Activated CD8-positive, alpha-beta memory T cell treated with anti-CD3 and anti-CD28 coated beads for 4 hours (primary cell): ENCODE measurements at regions not wholly inside any gene's neighbourhood (a gene's known extent, or its start where the extent isn't known, plus 50 kb on each side); places are given as distances from the start of the nearest gene placed in this dataset.

Source experiments
- DNase-seq, 2 donors: peaks; one replicate each; pipeline ENCODE4 v3.0.0-alpha.2; 2020; ENCODE audit warnings: low read depth in 2 of 2

- no peak for DNase-seq
Measured at GRCh38 chr2:146038014-146038413, 1518.1 kb upstream of the ZEB2 start.

DNA sequence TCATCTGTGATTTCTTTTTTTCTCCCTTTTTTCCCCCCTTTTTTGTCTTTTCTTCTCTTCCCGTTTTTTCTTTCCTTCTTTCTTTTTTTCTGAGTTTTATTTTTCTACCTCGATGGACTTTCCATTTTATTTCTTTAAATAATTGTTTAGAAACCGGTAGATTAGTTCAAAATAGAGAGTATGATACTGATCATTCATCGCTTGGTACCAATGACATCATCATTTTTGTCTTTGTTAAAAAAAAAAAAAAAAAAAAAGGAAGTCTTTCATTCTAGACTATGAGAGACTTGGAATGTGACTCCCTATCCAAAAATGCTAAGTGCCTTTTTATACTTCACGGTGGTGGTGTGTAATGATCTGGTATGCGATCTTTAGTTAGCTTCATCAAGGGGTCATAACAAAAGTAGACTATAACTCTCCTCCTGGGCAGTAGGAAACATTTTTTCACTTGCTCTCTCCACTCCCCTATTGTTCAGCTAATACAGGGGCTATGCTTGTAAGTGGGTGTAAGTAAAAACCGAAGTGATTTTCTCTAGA is 1517.5 kb upstream of the ZEB2 start:
- no peak for DNase-seq

DNA sequence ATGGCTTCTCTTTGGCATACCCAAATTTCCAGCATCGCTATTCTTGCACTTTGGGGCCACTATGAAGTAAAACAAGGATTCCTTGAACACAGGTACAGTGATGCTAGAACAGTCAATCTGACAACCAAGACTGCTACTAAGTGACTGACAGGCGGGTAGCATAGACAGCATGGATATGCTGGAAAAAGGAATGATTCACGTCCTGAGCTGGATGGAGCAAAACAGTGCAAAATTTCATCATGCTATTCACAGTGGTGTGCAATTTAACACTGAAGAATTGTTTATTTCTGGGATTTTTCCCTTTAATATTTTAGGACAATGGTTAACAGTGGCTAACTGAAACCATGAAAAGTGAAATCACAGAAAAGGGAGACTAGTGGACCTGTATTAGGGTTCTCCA is 1511.2 kb upstream of the ZEB2 start:
- DNase-seq: no peak

DNA sequence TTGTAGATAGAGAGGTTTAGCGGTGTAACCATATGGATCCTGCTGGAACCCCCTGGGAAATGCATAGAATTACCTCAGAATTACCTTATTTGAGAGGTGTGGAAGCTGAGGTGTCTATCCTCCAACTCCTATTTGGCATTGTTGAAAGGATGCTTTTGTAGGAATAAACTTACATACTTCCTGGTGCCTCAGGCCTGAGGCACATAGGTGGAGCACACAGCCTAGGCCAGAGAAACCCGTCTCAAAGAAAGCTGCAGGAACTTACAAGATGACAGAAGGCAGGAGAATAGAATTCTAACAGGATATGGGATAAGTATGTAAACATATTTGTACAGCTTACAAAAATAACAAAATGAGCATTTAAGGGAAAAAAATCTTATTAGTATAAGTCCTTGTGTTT is 1507.2 kb upstream of the ZEB2 start:
- no peak for DNase-seq

DNA sequence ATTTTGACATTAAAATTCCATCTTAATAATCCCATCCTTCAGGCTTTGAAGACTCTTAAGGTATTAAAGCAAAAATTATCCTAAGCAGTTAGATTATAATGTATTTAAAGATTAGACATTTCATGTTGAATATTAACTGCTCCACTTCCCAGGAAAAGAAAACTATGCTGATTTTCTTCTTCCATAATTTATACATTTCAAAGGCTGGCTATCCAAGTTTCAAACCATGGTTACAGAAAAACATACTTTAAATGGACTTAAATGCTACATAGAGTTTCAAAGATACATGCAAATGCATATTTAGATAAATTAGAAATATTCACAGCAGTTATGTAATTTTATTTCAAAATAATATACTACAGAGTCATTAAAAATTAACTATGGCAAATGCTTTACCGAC is 1505.6 kb upstream of the ZEB2 start:
- no peak for DNase-seq

DNA sequence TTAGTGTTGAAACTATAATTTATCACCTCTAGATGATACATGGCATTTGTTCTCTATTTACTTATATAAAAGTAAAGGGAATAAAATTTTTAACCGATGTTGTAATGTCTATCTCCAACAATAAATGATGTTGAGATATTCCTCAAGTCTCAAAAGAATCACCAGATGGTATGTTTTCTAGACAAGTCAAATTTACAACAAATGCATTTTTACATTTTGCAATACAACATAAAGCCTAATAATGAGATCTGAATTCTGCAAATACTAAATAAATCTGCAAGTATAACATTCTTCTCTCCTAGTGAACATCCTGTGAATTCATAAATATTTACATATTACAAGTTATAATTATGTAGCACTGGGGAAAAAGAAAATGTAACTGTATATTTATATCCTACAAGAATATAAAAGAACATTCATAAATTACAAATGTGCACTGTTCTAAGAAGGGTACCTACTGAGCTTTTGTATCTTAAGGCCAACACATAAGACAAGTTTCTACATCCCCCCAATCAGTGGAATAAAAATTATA is 1504.4 kb upstream of the ZEB2 start:
- no peak for DNase-seq

GRCh38 chr2:146004462-146004861 is 1484.5 kb upstream of the ZEB2 start:
- DNase-seq: no peak

DNA sequence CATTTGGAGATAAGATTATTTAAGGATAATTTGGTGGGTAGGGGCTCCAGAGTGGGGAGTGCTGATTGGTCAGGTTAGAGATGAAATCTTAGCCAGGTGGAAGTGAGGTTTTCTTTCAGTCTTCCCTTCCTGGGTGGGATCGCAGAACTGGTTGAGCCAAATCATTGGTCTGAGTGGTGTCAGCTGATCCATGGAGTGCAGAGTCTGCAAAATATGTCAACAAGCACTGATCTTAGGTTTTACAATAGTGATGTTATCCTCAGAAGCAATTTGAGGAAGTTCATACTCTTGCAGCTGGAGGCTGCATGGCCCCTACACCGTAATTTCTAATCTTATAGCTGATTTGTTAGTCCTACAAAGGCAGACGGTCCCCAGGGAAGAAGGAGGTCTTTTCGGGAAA is 1483.4 kb upstream of the ZEB2 start:
- no peak for DNase-seq

DNA sequence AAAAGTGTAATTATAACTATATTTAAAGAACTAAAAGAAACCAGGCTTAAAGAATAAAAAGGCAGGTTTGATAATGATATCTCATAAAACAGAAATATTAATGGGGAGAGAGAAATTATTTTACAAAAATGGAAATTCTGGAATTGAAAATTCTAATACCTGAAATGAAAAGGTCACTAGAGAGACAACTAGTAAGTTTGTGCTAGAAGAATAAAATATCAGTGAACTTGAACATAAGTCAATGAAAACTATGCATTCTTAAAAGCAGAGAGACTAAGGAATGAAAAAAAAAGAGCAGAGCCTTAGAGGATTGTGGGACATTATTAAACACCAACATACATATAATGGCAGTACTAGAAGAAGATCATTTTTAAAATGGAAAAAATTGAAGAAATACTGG is 1475.0 kb upstream of the ZEB2 start:
- DNase-seq: no peak

DNA sequence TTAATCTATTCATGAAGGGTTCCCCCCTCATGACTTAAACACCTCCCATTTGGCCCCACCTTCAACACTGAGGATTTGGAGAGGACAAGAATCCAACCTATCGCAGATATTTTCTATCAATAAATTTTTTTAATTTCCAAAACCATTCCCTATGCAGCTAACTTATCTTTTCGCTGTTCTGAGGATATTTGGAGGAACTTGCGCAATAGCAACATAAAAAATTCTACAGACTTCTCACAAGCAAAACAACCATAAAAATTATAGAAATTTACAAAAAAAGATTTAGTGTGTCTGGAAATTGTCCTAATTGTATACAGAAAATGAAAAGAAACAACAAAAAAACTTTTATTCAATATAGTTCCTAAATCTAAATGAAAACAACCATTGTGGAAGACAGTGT is 1472.7 kb upstream of the ZEB2 start:
- DNase-seq: no peak

DNA sequence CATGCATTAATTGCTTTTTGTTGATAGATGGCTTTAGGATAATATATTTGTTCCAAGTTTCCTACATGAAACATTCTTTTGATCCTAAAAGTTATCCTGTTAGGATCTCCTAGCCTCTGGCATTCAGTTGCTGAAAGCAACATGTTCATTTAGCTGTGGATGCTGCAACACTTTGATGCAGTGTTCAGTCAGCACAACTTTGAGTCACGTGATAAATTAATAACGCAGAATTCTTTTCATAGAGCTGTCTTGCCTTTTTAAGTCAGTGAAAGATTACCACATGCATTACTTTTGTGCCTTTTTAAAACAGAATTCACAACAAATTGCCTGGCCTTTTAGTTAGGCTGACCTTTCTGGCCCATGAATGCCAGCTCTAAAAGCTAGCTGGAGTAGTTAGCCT is 1467.9 kb upstream of the ZEB2 start:
- DNase-seq: no peak

DNA sequence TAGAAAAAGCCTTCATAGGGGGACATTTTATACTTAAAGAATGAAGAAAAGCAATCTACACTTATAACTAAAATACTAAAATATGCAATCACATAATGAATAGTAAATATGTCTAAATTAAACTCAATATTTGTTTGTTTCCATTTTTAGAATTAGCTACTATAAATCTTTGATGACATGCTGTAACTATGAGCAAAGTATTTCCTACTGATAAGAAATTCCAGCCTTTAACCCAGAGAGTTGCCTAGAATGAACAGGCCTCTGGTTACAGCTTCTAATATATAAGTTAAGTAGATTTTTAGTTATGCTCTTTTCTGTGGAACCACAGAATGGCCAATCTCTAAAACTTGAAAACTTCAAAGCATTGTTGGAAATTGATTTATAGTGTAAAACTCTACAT is 1465.6 kb upstream of the ZEB2 start:
- DNase-seq: no peak

DNA sequence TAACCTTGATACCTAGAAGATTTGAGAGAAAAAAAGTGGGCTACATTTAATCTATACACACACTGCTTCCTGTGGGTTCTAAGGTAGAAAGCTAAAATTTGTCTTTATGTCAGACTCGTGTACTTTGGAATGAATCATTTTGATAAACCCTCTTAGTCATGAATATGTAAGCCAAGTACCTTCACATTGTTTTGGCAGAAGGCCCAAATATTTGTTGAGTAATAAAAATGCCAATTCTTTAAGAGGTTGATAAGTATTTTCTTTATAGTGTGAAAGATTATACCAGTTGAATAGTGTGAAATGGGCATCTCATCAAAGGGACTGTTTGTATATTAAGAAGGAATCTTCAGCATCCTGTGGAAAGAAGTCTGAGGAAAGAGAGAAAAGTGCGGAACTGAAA is 1464.7 kb upstream of the ZEB2 start:
- DNase-seq: no peak

DNA sequence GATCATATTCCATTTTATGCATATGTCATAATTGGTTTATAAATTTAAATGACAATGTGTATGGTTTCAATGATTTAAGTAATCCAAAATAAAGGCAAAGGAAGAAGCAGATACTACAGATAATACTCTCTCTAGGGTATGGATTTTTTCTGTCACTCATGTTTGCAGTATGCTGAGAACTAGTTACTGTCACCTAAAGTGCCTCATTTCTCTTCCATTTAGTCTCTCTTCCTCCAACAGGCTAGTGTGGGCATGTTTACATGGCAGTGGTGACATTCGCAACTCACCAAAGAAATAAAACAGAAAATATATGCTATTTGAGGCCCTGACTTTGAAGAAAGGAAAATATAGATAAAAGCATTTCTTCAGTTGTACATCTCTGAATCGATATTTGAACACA is 1460.4 kb upstream of the ZEB2 start:
- DNase-seq: no peak

- no peak for DNase-seq
Measured at GRCh38 chr2:145975406-145975805, 1455.5 kb upstream of the ZEB2 start.

GRCh38 chr2:145961846-145962245 is 1441.9 kb upstream of the ZEB2 start:
- DNase-seq: no peak

GRCh38 chr2:145960479-145961163 is 1440.7 kb upstream of the ZEB2 start:
- DNase-seq: no peak

- DNase-seq: no peak
Measured at GRCh38 chr2:145958611-145959010, 1438.7 kb upstream of the ZEB2 start.

GRCh38 chr2:145957929-145958328 is 1438.0 kb upstream of the ZEB2 start:
- no peak for DNase-seq

DNA sequence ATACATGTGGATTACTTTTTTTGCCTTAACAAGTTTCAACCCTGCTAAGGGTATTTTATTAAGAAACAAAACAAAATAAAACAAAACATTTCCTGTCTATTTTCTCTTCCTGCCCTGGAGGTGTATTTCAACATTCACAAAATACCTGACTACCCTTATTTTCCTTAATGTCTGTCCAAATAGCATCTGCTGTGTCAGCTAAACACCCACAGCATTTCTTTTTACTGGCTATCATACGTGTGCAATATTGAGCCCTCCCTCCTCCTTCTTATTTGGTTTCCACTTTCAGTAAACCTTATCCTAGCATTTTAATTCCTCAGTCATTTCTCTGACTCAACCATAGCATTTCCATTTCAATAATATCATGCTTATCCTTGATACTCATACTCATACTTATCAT is 1420.0 kb upstream of the ZEB2 start:
- DNase-seq: no peak

- no peak for DNase-seq
Measured at GRCh38 chr2:145935016-145935415, 1415.1 kb upstream of the ZEB2 start.

DNA sequence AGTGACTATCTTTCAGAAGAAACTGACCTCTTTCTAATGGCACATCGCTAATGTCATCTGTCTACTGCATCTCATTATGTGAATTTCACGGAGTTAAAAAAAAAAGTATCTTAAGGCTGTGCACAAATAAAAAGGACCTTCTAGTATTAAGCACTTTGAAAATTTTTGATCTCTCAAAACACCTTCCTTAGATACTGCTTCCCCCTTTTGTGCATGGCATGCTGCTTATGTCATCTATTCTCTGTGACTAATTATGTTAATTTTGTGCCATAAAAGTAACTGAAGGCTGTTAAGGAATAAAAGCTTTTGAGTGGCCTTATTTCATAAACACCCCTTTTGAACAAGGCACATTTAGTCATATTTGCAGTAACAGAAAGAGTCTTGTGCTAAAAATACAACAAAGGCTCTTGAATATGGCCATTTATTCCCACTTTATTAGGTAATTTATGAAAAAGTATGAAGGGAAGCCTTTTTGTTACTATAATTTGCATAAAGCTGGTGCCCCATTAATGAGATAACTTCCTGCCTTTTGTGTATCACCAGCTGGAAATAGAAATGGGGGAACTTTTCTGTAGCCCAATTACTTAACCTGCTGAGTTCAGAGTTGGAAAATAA is 1412.0 kb upstream of the ZEB2 start:
- no peak for DNase-seq

GRCh38 chr2:145930318-145930717 is 1410.4 kb upstream of the ZEB2 start:
- DNase-seq: no peak
